Neural progenitor cell (in vitro differentiated cells): ENCODE measurements at regions not wholly inside any gene's neighbourhood (a gene's known extent, or its start where the extent isn't known, plus 50 kb on each side); places are given as distances from the start of the nearest gene placed in this dataset.

Experiments
- CTCF ChIP-seq: fragments of 200-600 bp; sonication (generic); IDR thresholded peaks from 2 replicates; pipeline ENCODE4 v1.5.1; 2017; ENCODE audit warnings: antibody characterized with exemption, mild to moderate bottlenecking
- EZH2phosphoT487 ChIP-seq: fragments of 200-600 bp; sonication (generic); IDR thresholded peaks from 2 replicates; pipeline ENCODE4 v1.6.1; 2017; ENCODE audit warnings: antibody characterized with exemption

- no peak for TF ChIP-seq CTCF
- TF ChIP-seq EZH2phosphoT487, result no peak
These were observed 391.8 kb downstream of the PRELID2 start for GRCh38 chr5:145443366-145443765.
